Stimulated activated effector memory CD8-positive, alpha-beta T cell treated with anti-CD3 and anti-CD28 coated beads, Interleukin-12 subunit alpha, Interleukin-12 subunit beta, amount 100 ng/mL, for 72 hours (primary cell): ENCODE measurements at regions not wholly inside any gene's neighbourhood (a gene's known extent, or its start where the extent isn't known, plus 50 kb on each side); places are given as distances from the start of the nearest gene placed in this dataset.

Experiments used
- ATAC-seq: fragments of 150-1000 bp; cut with Tn5 transposase; 2 replicates; pipeline ENCODE4 v1.10.0; 2021
- DNase-seq, 2 donors: peaks; one replicate each; pipeline ENCODE4 v3.0.0; 2021 to 2022; ENCODE audit warnings: low spot score in 2 of 2
- H3K27ac Mint-ChIP-seq: one replicate; pipeline ENCODE4 v1.8.0; 2022; ENCODE audit warnings: mild to moderate bottlenecking, mixed read lengths
- H3K36me3 Mint-ChIP-seq: one replicate; pipeline ENCODE4 v1.8.0; 2022; ENCODE audit warnings: mild to moderate bottlenecking, mixed read lengths
- H3K4me1 Mint-ChIP-seq: one replicate; pipeline ENCODE4 v1.8.0; 2022; ENCODE audit warnings: mixed read lengths
- H3K4me3 Mint-ChIP-seq: one replicate; pipeline ENCODE4 v1.8.0; 2022; ENCODE audit warnings: mild to moderate bottlenecking, mixed read lengths
- H3K9me3 Mint-ChIP-seq: one replicate; pipeline ENCODE4 v1.8.0; 2022; ENCODE audit warnings: mixed read lengths

- no peak overlapping the region for H3K27ac Mint-ChIP-seq
Observed at GRCh38 chr1:55689800-55690199, 474.6 kb upstream of the USP24 start.

GRCh38 chr1:55685560-55685959 is 470.4 kb upstream of the USP24 start:
- no peak for DNase-seq
- H3K27ac Mint-ChIP-seq, result no peak overlapping the region
- H3K4me1 Mint-ChIP-seq, result no peaks in the 10 kb centered on the region
- H3K9me3 Mint-ChIP-seq, result no peaks in the 10 kb centered on the region
- no peaks in the 10 kb centered on the region for H3K36me3 Mint-ChIP-seq
- no peak for ATAC-seq
- H3K4me3 Mint-ChIP-seq, result no peak overlapping the region

More at GRCh38 chr1:55689800-55690199, 474.6 kb upstream of the USP24 start:
- DNase-seq (no peak), ATAC-seq (no peak)
- H3K36me3 Mint-ChIP-seq, result no peaks in the 10 kb centered on the region
- no peaks in the 10 kb centered on the region for H3K4me1 Mint-ChIP-seq
- H3K9me3 Mint-ChIP-seq, result no peaks in the 10 kb centered on the region
- H3K4me3 Mint-ChIP-seq, result no peak overlapping the region

- ATAC-seq (no peak), DNase-seq (no peak)
- no peak overlapping the region for H3K27ac Mint-ChIP-seq
- no peak overlapping the region for H3K4me3 Mint-ChIP-seq
- H3K36me3 Mint-ChIP-seq, result no peaks in the 10 kb centered on the region
- no peaks in the 10 kb centered on the region for H3K9me3 Mint-ChIP-seq
- H3K4me1 Mint-ChIP-seq, result no peaks in the 10 kb centered on the region
Observed at GRCh38 chr1:55684131-55684650, 469.0 kb upstream of the USP24 start.

- H3K4me1 Mint-ChIP-seq, result no peaks in the 10 kb centered on the region
- H3K36me3 Mint-ChIP-seq, result no peaks in the 10 kb centered on the region
- H3K4me3 Mint-ChIP-seq, result no peak overlapping the region
- no peak overlapping the region for H3K27ac Mint-ChIP-seq
- H3K9me3 Mint-ChIP-seq, result no peaks in the 10 kb centered on the region
- DNase-seq (no peak), ATAC-seq (no peak)
Observed at GRCh38 chr1:55682198-55682597, 467.0 kb upstream of the USP24 start.

GRCh38 chr1:55679971-55680370 is 464.8 kb upstream of the USP24 start:
- no peak for DNase-seq
- H3K9me3 Mint-ChIP-seq, result peaks cover 3% of the 10 kb centered on the region
- H3K4me3 Mint-ChIP-seq, result no peak overlapping the region
- no peak for ATAC-seq
- no peaks in the 10 kb centered on the region for H3K4me1 Mint-ChIP-seq
- H3K27ac Mint-ChIP-seq, result no peak overlapping the region
- H3K36me3 Mint-ChIP-seq, result no peaks in the 10 kb centered on the region

- H3K4me1 Mint-ChIP-seq, result no peaks in the 10 kb centered on the region
- H3K9me3 Mint-ChIP-seq, result peaks cover 3% of the 10 kb centered on the region
- no peaks in the 10 kb centered on the region for H3K36me3 Mint-ChIP-seq
- H3K27ac Mint-ChIP-seq, result no peak overlapping the region
- no peak overlapping the region for H3K4me3 Mint-ChIP-seq
- ATAC-seq (no peak), DNase-seq (no peak)
Observed at GRCh38 chr1:55673416-55673815, 458.3 kb upstream of the USP24 start.

- H3K4me3 Mint-ChIP-seq, result no peak overlapping the region
- no peaks in the 10 kb centered on the region for H3K36me3 Mint-ChIP-seq
- H3K27ac Mint-ChIP-seq, result no peak overlapping the region
- H3K4me1 Mint-ChIP-seq, result no peaks in the 10 kb centered on the region
- no peak for DNase-seq
- no peak for ATAC-seq
- no peaks in the 10 kb centered on the region for H3K9me3 Mint-ChIP-seq
Observed at GRCh38 chr1:55670331-55671082, 455.3 kb upstream of the USP24 start.

GRCh38 chr1:55669293-55669692 is 454.1 kb upstream of the USP24 start:
- no peak overlapping the region for H3K27ac Mint-ChIP-seq
- no peak overlapping the region for H3K4me3 Mint-ChIP-seq
- H3K4me1 Mint-ChIP-seq, result no peaks in the 10 kb centered on the region
- ATAC-seq, result no peak
- H3K9me3 Mint-ChIP-seq, result no peaks in the 10 kb centered on the region
- H3K36me3 Mint-ChIP-seq, result no peaks in the 10 kb centered on the region
- DNase-seq, result no peak

GRCh38 chr1:55662875-55663274 is 447.7 kb upstream of the USP24 start:
- Mint-ChIP-seq H3K27ac (no peak overlapping the region), H3K36me3 (no peaks in the 10 kb centered on the region), H3K4me1 (no peaks in the 10 kb centered on the region), H3K4me3 (no peak overlapping the region), H3K9me3 (no peaks in the 10 kb centered on the region)
- ATAC-seq (no peak), DNase-seq (no peak)

GRCh38 chr1:55658917-55659316 is 443.8 kb upstream of the USP24 start:
- ATAC-seq, result no peak
- Mint-ChIP-seq H3K4me1 (no peaks in the 10 kb centered on the region), H3K27ac (no peak overlapping the region), H3K4me3 (no peak overlapping the region), H3K36me3 (no peaks in the 10 kb centered on the region), H3K9me3 (no peaks in the 10 kb centered on the region)
- no peak for DNase-seq

GRCh38 chr1:55654750-55655149 is 439.6 kb upstream of the USP24 start:
- Mint-ChIP-seq H3K4me1 (no peaks in the 10 kb centered on the region), H3K36me3 (no peaks in the 10 kb centered on the region), H3K4me3 (no peak overlapping the region), H3K9me3 (no peaks in the 10 kb centered on the region), H3K27ac (no peak overlapping the region)
- ATAC-seq (no peak), DNase-seq (no peak)

- Mint-ChIP-seq H3K36me3 (no peaks in the 10 kb centered on the region), H3K27ac (no peak overlapping the region), H3K9me3 (no peaks in the 10 kb centered on the region), H3K4me1 (no peaks in the 10 kb centered on the region), H3K4me3 (no peak overlapping the region)
- DNase-seq (no peak), ATAC-seq (no peak)
Observed at GRCh38 chr1:55654171-55654570, 439.0 kb upstream of the USP24 start.

GRCh38 chr1:55650444-55650843 is 435.3 kb upstream of the USP24 start:
- Mint-ChIP-seq H3K27ac (no peak overlapping the region), H3K4me3 (no peak overlapping the region), H3K4me1 (no peaks in the 10 kb centered on the region), H3K36me3 (no peaks in the 10 kb centered on the region), H3K9me3 (no peaks in the 10 kb centered on the region)
- ATAC-seq (no peak), DNase-seq (no peak)

- DNase-seq (no peak), ATAC-seq (no peak)
- Mint-ChIP-seq H3K4me1 (no peaks in the 10 kb centered on the region), H3K9me3 (no peaks in the 10 kb centered on the region), H3K27ac (no peak overlapping the region), H3K36me3 (no peaks in the 10 kb centered on the region), H3K4me3 (no peak overlapping the region)
Observed at GRCh38 chr1:55646181-55646580, 431.0 kb upstream of the USP24 start.

- DNase-seq (no peak), ATAC-seq (no peak)
- Mint-ChIP-seq H3K27ac (no peak overlapping the region), H3K9me3 (no peaks in the 10 kb centered on the region), H3K4me3 (no peak overlapping the region), H3K4me1 (no peaks in the 10 kb centered on the region), H3K36me3 (no peaks in the 10 kb centered on the region)
Observed at GRCh38 chr1:55645270-55645669, 430.1 kb upstream of the USP24 start.

GRCh38 chr1:55641947-55642346 is 426.8 kb upstream of the USP24 start:
- H3K27ac Mint-ChIP-seq, result no peak overlapping the region
- no peaks in the 10 kb centered on the region for H3K9me3 Mint-ChIP-seq
- H3K4me3 Mint-ChIP-seq, result no peak overlapping the region
- no peak for DNase-seq
- no peaks in the 10 kb centered on the region for H3K36me3 Mint-ChIP-seq
- H3K4me1 Mint-ChIP-seq, result no peaks in the 10 kb centered on the region
- ATAC-seq, result no peak
